Amniotic epithelial cell (primary cell): ENCODE measurements at regions not wholly inside any gene's neighbourhood (a gene's known extent, or its start where the extent isn't known, plus 50 kb on each side); places are given as distances from the start of the nearest gene placed in this dataset.
"Not testable (repeated sequence)": the region's sequence is repeated elsewhere in the genome, so short reads cannot be mapped to it uniquely, and the experiment has no call there.

Experiments
- DNase-seq: peaks from one replicate; pipeline ENCODE4 v3.0.0-alpha.2; 2010; ENCODE audit warnings: low read depth

DNA sequence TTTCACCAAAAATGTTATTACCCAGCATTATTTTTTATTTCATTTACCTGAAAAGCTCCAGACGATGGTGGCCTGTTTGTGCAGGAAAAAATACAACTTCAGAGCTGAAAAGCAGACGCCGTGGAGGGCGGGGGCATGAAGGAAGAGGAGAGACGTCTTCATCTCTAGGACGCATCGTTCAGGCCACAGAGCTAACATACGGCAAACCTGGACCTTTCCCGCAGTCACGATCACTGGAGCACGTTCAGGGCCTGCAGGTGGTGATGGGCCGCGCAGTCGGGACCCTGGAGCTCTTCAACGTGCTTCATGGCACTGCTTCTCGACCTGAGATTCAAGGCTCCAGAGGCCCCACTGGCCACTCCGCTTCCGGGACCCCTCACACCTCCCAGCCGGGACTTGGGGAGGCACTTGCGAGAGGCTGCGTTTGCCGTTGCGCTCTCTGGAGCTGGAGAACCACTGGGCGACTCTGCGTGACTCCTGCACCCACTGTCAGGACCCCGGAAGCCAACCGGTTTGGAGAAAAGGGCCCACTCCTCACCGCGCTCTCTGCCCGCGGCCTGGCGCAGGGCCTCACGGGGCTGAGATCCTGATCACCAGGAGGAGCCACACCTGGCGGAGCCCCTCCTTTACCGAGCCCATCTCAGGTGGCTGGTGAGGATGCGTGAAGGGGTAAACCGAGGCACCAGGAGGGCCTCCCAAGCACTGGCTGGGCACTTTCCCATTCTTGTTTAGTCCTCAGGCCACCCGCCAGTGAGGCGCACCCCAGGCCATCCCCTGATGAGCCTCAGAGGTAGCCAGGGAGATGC is 164.4 kb upstream of the AFDN start:
- DNase-seq = no peak

DNA sequence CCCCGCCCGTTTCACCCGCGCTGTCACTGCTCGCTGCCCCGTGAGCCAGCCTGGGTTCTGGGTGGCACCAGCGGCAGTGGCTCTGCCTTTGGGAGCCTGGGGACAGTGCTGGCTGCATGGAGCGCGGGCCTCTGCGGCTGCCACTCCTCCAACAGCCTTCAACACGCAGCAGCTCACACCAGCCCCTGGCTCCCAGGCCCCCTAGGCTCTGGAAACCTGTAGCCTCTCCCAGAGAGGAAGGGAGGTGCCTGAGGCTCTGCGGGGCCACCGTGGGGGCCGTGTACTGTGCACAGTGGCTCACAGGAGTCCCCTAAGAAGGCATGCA is 163.9 kb upstream of the AFDN start:
- DNase-seq = no peak

DNA sequence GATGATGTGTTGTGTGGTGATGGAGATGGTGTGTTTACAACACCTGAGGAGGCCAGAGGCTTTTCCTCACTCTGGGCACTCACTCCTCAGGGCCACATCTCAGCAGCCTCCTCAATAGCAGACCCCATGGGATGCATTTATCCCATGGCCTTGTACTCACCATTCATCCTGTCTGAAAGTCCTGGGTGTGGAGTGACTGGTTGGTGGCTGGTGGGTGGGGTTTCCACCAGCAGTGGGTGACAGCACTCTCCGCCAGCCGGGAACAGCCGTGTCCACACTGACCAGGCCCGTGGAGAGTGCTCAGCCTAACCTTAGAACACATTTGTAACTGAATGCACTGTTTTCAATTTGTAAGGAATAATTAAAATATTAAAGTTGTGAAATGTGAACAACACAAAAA is 163.4 kb upstream of the AFDN start:
- DNase-seq = no peak

DNA sequence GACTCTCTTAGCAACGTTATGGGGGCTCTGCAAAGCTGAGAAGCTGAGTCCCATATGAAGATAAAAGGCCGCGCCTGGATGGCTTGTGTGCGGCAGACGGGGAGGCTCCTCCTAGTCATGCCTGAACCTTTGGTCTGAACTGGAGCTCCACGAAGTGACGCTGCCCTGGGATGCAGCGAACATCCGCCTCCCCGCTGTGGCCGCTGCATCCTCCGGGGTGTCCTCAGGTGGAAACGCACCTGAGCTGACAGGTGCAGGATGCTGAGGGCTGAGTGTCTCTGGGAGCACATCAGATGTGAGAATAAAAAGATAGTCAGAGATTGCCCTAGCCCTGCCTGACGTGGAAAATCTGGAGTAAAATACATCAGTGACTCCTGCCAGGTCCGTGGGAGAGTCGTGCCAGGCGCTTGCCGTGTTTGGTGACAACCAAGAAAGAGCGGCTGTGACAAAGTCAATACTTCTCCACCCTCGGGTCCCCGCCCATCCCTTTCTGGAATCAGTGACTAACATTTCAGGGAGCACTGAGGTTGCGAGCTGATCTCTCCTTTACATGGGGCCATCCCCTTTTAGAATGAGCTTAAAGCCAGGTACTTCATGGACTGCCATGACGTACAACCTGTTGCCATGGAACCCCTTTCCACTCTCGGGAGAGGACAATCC is 162.8 kb upstream of the AFDN start:
- no peak for DNase-seq

DNA sequence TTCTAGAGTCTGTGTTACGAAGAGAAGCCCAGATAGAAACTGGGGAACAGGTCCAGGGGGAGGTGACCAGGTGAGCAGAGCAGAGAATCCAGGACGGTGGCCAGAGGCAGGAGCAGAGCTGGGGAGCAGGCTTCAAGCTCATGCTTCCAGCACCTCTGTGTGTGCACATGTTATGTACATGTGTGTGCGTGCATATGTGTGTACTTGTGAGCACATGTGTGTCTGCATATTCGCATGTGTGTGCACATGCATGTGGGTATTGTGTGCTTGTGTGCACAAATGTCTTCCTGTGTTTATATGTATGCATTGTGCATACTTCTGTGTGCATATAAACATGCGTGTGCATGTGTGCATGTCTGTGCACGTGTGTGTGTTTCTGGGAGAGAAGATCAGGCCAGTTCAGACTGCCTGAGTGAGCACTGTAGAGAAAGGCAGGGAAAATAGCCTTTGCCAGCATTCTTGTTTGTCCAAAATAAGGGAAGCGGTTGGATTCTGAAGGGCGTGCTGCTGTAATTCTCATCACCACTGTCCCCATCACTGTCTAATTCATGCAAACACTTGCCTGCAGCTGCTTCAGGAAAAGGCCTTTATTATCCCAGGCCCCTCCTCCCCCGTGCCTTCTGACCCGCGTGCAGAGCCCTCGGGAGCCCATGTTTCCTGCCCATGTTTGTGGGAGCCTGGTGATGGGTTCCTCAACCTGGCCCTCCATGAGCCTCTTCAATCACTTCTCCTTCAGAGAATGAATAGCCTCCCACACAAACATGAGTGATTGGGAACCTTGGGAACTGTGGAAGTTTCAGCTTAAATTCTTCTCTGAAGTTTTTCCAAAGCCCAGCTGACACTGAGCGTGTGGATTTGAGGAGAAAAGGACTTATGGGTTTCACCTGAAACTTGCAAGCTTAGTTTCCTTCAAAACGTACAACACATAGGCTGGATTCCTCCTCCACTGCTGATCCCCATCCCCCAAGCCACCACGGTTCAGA is 161.7 kb upstream of the AFDN start:
- no peak for DNase-seq

DNA sequence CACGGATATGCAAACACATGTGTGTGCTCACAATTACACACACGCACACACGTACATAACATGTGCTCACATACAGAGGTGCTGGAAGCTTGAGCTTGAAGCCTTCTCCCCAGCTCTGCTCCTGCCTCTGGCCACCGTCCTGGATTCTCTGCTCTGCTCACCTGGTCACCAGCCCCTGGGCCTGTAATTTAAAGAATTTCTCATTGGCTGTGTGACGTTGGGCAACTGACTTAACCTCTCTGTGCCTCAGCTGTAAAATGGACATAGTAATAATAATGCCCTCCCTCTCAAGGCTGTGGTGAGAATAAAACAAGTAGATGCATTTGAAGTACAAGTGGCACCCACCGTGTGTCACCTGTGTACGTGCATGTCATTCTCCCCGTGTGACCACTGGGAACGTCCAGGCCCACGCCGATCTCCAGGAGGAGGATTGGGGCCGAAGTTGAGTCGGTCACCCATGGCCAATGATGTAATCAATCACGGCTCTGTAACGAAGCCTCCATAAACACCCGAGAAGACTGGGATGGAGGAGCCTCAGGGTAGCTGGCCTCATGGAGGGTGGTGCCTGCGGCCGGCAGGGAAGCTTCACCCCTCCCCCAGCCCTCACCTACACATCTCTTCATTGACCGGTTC is 160.9 kb upstream of the AFDN start:
- DNase-seq = no peak

DNA sequence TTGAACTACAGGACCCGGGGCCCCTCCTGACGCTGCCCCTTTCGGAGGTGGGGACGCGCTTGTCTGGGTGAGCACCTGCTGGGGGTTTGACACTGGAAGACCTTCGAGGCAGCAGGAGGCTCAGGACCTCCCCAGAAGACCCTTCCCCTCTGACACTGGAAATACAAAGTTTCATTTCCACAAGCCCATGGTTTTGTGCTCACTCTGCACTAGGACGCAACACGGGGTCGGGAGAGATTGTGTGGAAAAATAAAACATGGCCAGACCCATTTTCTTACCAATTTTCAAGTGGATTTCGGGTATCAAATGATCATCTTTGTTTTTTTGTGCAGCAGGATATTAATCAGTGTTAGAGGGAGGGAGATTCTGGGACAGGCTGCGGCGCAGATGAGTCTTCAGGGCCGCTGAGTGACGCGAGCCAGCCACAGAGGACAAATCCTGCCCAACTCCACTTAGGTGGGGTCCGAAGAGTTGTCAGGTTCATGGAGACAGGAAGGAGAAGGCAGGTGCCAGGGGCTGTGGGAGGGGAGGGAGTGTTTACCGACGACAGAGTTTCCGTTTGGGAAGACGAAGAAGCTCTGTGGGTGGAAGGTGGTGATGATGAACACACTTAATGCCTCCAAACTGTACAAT is 160.0 kb upstream of the AFDN start:
- DNase-seq = no peak

DNA sequence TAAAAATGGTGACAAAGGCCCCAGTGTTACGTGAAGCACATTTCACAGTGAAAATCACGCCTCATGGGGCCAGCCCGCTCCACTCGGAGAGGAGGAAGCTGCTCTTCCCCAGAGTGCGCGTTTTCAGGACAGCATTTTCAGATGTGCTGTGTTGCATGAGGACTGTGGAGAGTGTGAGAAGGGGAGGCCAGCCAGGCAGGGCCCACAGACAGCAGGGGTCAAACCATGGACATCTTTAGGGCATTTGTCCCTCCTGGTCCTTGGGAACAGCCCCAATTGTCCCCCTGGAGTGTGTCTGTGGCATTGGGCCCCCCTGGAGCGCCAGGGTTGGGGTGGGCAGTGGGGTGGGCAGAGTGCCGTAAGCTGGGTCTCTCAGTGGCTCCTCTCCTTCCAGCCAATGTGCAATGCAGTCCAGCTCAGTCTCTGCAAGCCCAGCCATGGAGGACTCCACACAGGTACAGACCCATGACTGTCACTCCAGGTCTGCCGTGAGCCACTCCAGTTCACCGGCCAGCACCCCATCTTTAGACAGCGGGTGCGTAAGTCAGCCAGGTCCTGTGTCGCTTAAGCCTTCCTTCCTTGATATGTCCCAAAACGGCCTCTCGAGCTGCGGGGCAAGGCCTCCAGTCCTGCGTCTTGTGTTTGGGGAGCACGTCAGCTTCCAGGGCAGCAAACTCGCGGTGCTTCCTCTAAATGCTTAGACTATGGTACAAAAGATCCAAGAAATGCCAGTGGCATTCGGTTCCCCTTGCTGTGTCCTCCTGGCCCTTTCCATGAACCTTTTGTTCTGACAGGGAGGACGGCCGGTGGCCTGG is 159.3 kb upstream of the AFDN start:
- DNase-seq = no peak

DNA sequence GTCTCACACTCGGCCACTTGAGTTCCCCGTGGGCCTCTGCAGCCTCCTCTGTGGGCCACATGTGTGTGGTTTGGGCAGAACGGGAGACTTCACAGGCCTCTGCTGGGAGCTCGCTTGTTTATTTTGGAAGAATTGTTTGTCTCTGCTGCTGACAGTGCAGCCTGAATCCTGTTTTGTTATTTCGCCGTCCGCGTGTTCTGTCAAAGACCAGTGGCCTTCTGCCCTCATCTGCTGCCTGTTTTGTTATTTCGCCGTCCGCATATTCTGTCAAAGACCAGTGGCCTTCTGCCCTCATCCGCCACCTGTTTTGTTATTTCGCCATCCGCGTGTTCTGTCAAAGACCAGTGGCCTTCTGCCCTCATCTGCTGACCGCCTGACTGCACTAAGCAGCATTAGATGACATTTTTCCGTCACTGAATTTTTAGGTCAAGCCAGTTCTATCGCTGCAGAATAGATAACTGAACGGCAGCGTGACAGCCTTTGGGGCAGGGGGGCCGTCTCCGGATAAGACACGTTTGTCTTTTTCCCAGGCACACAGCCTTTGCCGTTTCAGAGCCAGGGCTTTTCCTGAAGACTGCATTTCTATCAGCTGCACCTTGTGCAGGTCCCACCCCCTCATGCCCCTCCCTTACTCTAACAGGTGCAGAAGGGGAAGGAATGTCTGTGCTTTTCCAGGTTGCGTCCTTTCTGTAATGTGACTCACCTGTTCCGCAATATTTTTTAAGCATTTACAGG is 158.5 kb upstream of the AFDN start:
- DNase-seq = no peak

DNA sequence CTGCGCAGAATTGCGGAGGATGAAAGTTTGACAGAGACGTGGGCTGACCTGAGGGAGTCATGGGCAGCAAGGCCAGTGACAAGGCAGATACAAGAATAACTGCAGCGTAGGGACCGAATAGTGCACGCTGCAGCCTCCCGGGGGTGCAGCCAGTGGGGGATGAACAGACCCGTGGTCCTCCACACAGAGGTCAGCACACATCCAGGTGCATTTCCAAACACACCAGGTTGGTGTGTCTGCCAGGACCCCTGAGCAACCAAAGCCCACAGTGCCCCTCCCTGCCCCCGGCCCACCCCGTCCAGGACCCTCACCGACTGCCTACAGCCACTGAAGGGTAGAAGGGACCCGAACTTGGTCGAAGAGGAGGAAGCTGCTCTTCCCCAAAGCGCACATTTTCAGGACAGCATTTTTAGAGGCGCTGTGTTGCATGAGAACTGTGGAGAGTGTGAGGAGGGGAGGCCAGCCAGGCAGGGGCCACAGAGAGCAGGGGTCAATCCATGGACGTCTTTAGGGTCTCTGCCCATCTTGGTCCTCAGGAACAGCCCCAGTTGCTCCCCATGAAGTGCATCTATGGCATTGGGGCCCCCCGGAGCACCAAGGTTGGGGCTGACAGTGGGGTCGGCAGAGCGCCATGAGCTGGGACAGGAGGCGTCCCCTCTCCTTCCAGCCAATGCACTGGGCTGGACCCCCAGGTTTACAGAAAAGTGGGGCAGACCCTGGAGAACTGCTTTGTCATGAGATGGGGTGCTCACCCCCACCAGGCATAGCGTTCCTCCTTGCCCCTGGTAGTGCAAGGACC is 157.8 kb upstream of the AFDN start:
- DNase-seq = no peak

DNA sequence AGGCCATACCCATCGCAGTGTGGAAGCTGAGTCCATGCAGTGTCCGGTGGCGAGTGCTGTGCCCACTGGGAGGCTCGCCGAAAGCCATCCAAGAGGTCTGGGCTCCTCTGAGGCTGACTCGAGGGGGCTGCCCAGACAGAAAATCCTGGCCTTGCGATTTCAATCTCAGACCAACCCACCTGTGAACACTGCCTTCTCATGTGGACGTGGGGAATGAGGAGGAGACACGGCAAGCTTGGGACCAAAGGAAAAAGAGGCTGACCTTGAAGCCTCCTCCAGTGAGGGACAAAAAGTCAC is 157.2 kb upstream of the AFDN start:
- no peak for DNase-seq

DNA sequence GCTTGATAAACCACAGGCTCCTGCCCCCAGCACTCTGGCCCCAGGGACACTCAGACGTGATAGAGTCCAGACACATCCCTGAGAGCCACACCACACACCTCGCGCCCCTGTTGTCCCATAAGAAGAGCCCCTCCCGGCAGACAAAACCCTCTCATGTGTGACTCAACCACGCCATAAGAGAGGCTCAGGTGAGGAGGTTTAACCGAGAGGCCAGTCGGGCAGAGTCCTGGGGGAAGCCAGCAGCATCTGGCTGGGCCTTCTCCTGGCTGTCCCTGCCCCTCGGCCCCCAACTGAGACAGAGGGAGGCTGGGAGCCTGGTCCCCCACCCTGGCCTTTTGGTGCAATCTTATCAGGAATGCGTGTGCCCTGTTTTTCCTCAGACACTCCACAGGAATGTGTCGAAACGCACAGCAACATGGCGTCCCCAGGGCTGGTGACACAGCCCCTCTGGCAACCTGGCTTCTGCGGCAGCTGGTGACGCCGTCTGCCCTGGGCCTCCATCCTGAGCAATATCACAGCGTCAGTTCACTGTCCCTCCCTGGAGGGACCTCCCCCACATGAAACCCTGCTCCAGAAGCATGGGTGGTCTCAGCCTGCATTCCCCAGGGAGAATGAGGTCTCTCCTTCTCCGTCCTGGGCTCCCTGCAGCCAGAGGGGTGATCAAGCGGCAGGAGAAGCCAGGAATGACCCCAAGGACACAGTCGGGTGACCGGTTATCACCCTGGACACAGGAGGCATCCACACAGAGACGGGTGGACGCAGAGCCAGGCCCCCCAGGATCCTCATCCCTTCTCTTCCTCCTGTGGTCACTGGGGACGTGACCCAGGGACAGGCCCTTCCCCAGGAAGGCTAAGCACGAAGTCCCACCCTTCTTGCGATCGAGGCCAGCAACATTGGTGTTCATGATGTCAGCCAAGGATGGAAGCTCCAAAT is 156.6 kb upstream of the AFDN start:
- DNase-seq = no peak

DNA sequence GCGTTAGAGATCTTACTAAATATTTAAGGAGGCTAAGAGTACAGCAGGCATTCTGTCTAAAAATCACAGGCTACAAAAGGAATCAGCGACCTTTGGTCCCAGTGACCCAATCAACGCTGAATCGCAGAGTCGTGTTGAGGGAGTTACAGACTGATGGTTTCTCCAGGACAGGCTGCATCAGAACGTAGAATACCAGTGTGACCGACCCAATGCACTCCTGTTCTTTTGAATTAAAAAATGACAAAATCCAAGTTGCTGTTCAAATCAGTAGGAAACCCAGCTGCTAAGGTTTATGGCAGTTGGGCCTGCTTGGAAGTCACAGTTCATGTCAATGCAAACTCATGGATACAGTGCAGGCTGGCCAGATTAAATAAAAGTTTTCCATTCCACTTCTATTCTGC is 155.8 kb upstream of the AFDN start:
- no peak for DNase-seq

DNA sequence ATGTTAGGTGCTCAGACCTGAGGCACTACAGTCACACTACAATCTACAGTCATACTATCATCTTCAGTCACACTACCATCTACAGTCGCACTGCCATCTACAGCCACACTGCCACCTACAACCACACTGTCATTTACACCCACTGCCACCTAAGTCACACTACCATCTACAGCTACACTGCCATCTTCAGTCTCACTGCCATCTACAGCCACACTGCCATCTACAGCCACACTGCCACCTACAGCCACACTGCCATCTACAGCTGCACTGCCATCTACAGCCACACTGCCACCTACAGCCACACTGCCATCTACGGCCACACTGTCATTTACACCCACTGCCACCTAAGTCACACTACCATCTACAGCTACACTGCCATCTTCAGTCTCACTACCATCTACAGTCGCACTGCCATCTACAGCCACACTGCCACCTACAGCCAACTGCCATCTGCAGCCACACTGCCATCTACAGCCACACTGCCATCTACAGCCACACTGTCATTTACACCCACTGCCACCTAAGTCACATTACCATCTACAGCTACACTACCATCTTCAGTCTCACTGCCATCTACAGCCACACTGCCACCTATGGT is 155.2 kb upstream of the AFDN start:
- not testable (repeated sequence) for DNase-seq

DNA sequence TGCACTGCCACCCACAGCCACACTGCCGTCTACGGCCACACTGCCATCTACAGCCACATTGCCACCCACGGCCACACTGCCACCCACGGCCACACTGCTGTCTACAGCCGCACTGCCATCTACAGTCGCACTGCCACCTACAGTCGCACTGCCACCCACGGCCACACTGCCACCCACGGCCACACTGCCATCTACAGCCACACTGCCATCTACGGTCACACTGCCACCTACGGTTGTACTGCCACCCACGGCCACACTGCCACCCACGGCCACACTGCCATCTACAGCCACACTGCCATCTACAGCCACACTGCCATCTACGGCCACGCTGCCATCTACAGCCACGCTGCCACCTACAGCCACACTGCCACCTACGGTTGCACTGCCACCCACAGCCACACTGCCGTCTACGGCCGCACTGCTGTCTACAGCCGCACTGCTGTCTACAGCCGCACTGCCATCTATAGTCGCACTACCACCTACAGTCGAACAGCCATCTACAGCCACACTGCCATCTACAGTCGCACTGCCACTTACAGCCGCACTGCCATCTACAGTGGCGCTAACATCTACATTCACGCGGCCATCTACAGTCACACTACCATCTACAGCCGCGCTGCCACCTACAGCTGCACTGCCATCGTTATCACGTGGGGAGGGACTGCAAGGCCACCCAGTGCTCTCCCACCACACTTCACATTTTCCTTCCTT is 154.6 kb upstream of the AFDN start:
- DNase-seq = no peak

DNA sequence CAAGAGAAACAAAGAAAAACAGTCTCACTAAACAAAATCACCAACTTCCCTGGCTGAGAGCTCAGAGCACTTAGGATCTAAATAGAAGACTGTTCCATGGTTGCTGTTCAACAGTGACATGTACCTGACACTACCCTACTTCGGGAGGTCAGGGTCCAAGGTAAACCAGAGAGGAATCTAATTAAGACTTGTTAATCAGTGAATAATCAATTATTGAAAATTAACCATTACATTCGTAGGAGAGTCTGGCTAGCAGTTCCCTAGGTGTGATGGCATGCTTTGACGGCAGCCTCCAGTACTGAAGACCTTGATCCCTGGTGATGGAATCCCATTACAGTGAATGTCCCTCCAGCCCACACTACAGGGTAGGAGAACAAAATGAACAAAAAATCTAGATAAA is 154.0 kb upstream of the AFDN start:
- DNase-seq = no peak

DNA sequence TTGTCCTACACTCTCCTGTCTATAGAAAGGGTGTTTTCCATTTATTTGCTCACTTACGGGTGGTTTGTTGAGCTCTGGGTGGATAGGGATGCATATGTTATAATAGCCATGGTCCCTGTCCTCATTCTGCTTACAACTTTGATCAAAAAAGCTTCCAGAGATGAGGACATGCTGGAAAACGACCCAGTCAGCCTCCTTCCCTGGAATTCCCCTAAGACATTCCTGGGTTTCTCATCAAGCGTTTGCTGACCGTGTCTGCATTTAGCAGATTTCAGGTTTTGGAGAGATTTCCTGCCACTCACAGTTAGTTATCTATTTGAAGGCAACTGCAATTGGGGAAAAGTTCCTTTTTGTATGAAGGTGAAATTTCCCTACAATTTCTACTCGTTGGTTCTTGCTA is 152.8 kb upstream of the AFDN start:
- no peak for DNase-seq
